Effector memory CD8-positive, alpha-beta T cell (primary cell): ENCODE measurements at regions not wholly inside any gene's neighbourhood (a gene's known extent, or its start where the extent isn't known, plus 50 kb on each side); places are given as distances from the start of the nearest gene placed in this dataset.

ENCODE experiments used
- ATAC-seq: fragments of 150-1000 bp; cut with Tn5 transposase; replicated peaks from 2 replicates; pipeline ENCODE4 v1.10.0; 2021; ENCODE audit warnings: mild to moderate bottlenecking, moderate library complexity
- DNase-seq, 3 experiments: peaks; one replicate each; pipeline ENCODE4 v3.0.0; 2021
- H3K27ac Mint-ChIP-seq, 2 donors: one replicate each; pipeline ENCODE4 v1.8.0; 2022; ENCODE audit warnings: mild to moderate bottlenecking in 2 of 2, mixed read lengths in 2 of 2, moderate library complexity in 2 of 2
- H3K27me3 Mint-ChIP-seq, 2 donors: one replicate each; pipeline ENCODE4 v1.8.0; 2022; ENCODE audit warnings: mixed read lengths in 2 of 2
- H3K36me3 Mint-ChIP-seq: one replicate; pipeline ENCODE4 v1.8.0; 2022; ENCODE audit warnings: mild to moderate bottlenecking, moderate library complexity, mixed read lengths; ENCODE audit not compliant: insufficient read depth
- H3K4me1 Mint-ChIP-seq, 2 donors: one replicate each; pipeline ENCODE4 v1.8.0; 2022; ENCODE audit warnings: low read depth in 2 of 2, mixed read lengths in 2 of 2
- H3K4me3 Mint-ChIP-seq, 2 donors: one replicate each; pipeline ENCODE4 v1.8.0; 2022; ENCODE audit warnings: mild to moderate bottlenecking in 2 of 2, mixed read lengths in 2 of 2, moderate library complexity in 2 of 2
- H3K9me3 Mint-ChIP-seq, 2 donors: one replicate each; pipeline ENCODE4 v1.8.0; 2022; ENCODE audit warnings: mixed read lengths in 2 of 2

GRCh38 chr2:180227461-180227860, 220.4 kb upstream of the CWC22 start:
- no peaks in the 10 kb centered on the region for H3K4me1 Mint-ChIP-seq
- H3K36me3 Mint-ChIP-seq = no peaks in the 10 kb centered on the region
- H3K27ac Mint-ChIP-seq = no peak overlapping the region
- ATAC-seq = no peak
- no peak overlapping the region for H3K4me3 Mint-ChIP-seq
- DNase-seq = no peak
- H3K27me3 Mint-ChIP-seq = peaks cover 0 to 6% of the 10 kb centered on the region in 2 donors
- no peaks in the 10 kb centered on the region for H3K9me3 Mint-ChIP-seq

- no peaks in the 10 kb centered on the region for H3K36me3 Mint-ChIP-seq
- no peak overlapping the region for H3K4me3 Mint-ChIP-seq
- H3K9me3 Mint-ChIP-seq = no peaks in the 10 kb centered on the region
- H3K27me3 Mint-ChIP-seq = peaks cover 0 to 6% of the 10 kb centered on the region in 2 donors
- no peaks in the 10 kb centered on the region for H3K4me1 Mint-ChIP-seq
- no peak for ATAC-seq
- no peak overlapping the region for H3K27ac Mint-ChIP-seq
- DNase-seq = no peak
These were observed 218.0 kb upstream of the CWC22 start for GRCh38 chr2:180225118-180225517.

GRCh38 chr2:180222644-180223043, 215.5 kb upstream of the CWC22 start:
- Mint-ChIP-seq H3K36me3 (no peaks in the 10 kb centered on the region), H3K4me3 (no peak overlapping the region), H3K4me1 (no peaks in the 10 kb centered on the region), H3K27ac (no peak overlapping the region), H3K27me3 (no peaks in the 10 kb centered on the region), H3K9me3 (no peaks in the 10 kb centered on the region)
- no peak for ATAC-seq
- DNase-seq = no peak

GRCh38 chr2:180219491-180219890, 212.4 kb upstream of the CWC22 start:
- Mint-ChIP-seq H3K36me3 (no peaks in the 10 kb centered on the region), H3K27ac (no peak overlapping the region), H3K9me3 (no peaks in the 10 kb centered on the region), H3K27me3 (peaks cover 0 to 8% of the 10 kb centered on the region in 2 donors), H3K4me1 (no peaks in the 10 kb centered on the region), H3K4me3 (no peak overlapping the region)
- DNase-seq (no peak), ATAC-seq (no peak)

GRCh38 chr2:180208841-180209240, 201.7 kb upstream of the CWC22 start:
- Mint-ChIP-seq H3K9me3 (no peaks in the 10 kb centered on the region), H3K36me3 (no peaks in the 10 kb centered on the region), H3K27me3 (peaks cover 10 to 11% of the 10 kb centered on the region in 2 donors), H3K27ac (no peak overlapping the region), H3K4me3 (no peak overlapping the region), H3K4me1 (no peaks in the 10 kb centered on the region)
- DNase-seq = no peak
- ATAC-seq = no peak

GRCh38 chr2:180205621-180206235, 198.6 kb upstream of the CWC22 start:
- H3K27me3 Mint-ChIP-seq = peaks cover 16 to 17% of the 10 kb centered on the region in 2 donors
- ATAC-seq (no peak), DNase-seq (no peak)
- H3K27ac Mint-ChIP-seq = no peak overlapping the region
- no peak overlapping the region for H3K4me3 Mint-ChIP-seq
- no peaks in the 10 kb centered on the region for H3K4me1 Mint-ChIP-seq
- H3K9me3 Mint-ChIP-seq = no peaks in the 10 kb centered on the region
- no peaks in the 10 kb centered on the region for H3K36me3 Mint-ChIP-seq

GRCh38 chr2:180203972-180204371, 196.9 kb upstream of the CWC22 start:
- Mint-ChIP-seq H3K9me3 (no peaks in the 10 kb centered on the region), H3K4me3 (no peak overlapping the region), H3K36me3 (no peaks in the 10 kb centered on the region), H3K27me3 (peaks cover 10 to 14% of the 10 kb centered on the region in 2 donors), H3K27ac (no peak overlapping the region), H3K4me1 (no peaks in the 10 kb centered on the region)
- ATAC-seq (no peak), DNase-seq (no peak)

- H3K4me1 Mint-ChIP-seq = no peaks in the 10 kb centered on the region
- H3K27me3 Mint-ChIP-seq = peaks cover 10 to 14% of the 10 kb centered on the region in 2 donors
- no peaks in the 10 kb centered on the region for H3K9me3 Mint-ChIP-seq
- DNase-seq (no peak), ATAC-seq (no peak)
- H3K36me3 Mint-ChIP-seq = no peaks in the 10 kb centered on the region
- no peak overlapping the region for H3K27ac Mint-ChIP-seq
- no peak overlapping the region for H3K4me3 Mint-ChIP-seq
These were observed 195.4 kb upstream of the CWC22 start for GRCh38 chr2:180202467-180202951.

- Mint-ChIP-seq H3K27me3 (peaks cover 0 to 17% of the 10 kb centered on the region in 2 donors), H3K36me3 (no peaks in the 10 kb centered on the region), H3K27ac (no peak overlapping the region), H3K4me1 (peaks cover 0 to 2% of the 10 kb centered on the region in 2 donors), H3K4me3 (peak overlapping the region; percentile 18 to 56), H3K9me3 (no peaks in the 10 kb centered on the region)
- ATAC-seq = no peak
- DNase-seq = no peak
These were observed 189.4 kb upstream of the CWC22 start for GRCh38 chr2:180196419-180196977.

GRCh38 chr2:180195847-180196246, 188.8 kb upstream of the CWC22 start:
- H3K4me3 Mint-ChIP-seq = no peak overlapping the region
- DNase-seq (no peak), ATAC-seq (no peak)
- no peak overlapping the region for H3K27ac Mint-ChIP-seq
- H3K4me1 Mint-ChIP-seq = peaks cover 0 to 2% of the 10 kb centered on the region in 2 donors
- H3K27me3 Mint-ChIP-seq = peaks cover 0 to 17% of the 10 kb centered on the region in 2 donors
- H3K9me3 Mint-ChIP-seq = no peaks in the 10 kb centered on the region
- no peaks in the 10 kb centered on the region for H3K36me3 Mint-ChIP-seq

GRCh38 chr2:180191432-180192124, 184.5 kb upstream of the CWC22 start:
- Mint-ChIP-seq H3K36me3 (no peaks in the 10 kb centered on the region), H3K27ac (no peak overlapping the region), H3K4me3 (no peak overlapping the region), H3K9me3 (no peaks in the 10 kb centered on the region), H3K4me1 (peaks cover 0 to under 1% of the 10 kb centered on the region in 2 donors), H3K27me3 (peaks cover 4 to 9% of the 10 kb centered on the region in 2 donors)
- ATAC-seq (no peak), DNase-seq (no peak)

- ATAC-seq = no peak
- DNase-seq = no peak
- Mint-ChIP-seq H3K27ac (no peak overlapping the region), H3K36me3 (no peaks in the 10 kb centered on the region), H3K27me3 (peaks cover 5 to 9% of the 10 kb centered on the region in 2 donors), H3K4me3 (no peak overlapping the region), H3K9me3 (no peaks in the 10 kb centered on the region), H3K4me1 (no peaks in the 10 kb centered on the region)
These were observed 183.8 kb upstream of the CWC22 start for GRCh38 chr2:180190851-180191250.

GRCh38 chr2:180187611-180188010, 180.5 kb upstream of the CWC22 start:
- no peaks in the 10 kb centered on the region for H3K36me3 Mint-ChIP-seq
- ATAC-seq = no peak
- DNase-seq = no peak
- H3K9me3 Mint-ChIP-seq = no peaks in the 10 kb centered on the region
- H3K4me3 Mint-ChIP-seq = no peak overlapping the region
- peaks cover 0 to 5% of the 10 kb centered on the region in 2 donors for H3K27me3 Mint-ChIP-seq
- H3K27ac Mint-ChIP-seq = no peak overlapping the region
- no peaks in the 10 kb centered on the region for H3K4me1 Mint-ChIP-seq

GRCh38 chr2:180184506-180184905, 177.4 kb upstream of the CWC22 start:
- no peak overlapping the region for H3K4me3 Mint-ChIP-seq

More at GRCh38 chr2:180184506-180184905, 177.4 kb upstream of the CWC22 start:
- peaks cover 0 to 10% of the 10 kb centered on the region in 2 donors for H3K27me3 Mint-ChIP-seq
- H3K27ac Mint-ChIP-seq = no peak overlapping the region
- no peak for ATAC-seq
- H3K36me3 Mint-ChIP-seq = no peaks in the 10 kb centered on the region
- DNase-seq = no peak
- no peaks in the 10 kb centered on the region for H3K9me3 Mint-ChIP-seq
- H3K4me1 Mint-ChIP-seq = no peaks in the 10 kb centered on the region
